Mammary epithelial cell (primary cell): ENCODE measurements at regions not wholly inside any gene's neighbourhood (a gene's known extent, or its start where the extent isn't known, plus 50 kb on each side); places are given as distances from the start of the nearest gene placed in this dataset.

ENCODE experiments used
- EZH2 ChIP-seq: IDR thresholded peaks from 2 replicates; pipeline ENCODE4 v1.6.1; 2012; ENCODE audit warnings: low read length, inconsistent platforms, borderline replicate concordance
- TF ChIP-seq, protein P1 (sequence below), 2 donors: IDR thresholded peaks in 1 of 2; conservative IDR thresholded peaks in 1 of 2; 2 replicates each; pipeline ENCODE4 v1.5.1; 2011 to 2012; ENCODE audit warnings: inconsistent platforms in 2 of 2, low read length in 2 of 2, mild to moderate bottlenecking in 2 of 2, control low read depth in 1 of 2, low read depth in 1 of 2; ENCODE audit not compliant: insufficient read depth in 1 of 2; ENCODE audit errors: extremely low read depth in 1 of 2

DNA sequence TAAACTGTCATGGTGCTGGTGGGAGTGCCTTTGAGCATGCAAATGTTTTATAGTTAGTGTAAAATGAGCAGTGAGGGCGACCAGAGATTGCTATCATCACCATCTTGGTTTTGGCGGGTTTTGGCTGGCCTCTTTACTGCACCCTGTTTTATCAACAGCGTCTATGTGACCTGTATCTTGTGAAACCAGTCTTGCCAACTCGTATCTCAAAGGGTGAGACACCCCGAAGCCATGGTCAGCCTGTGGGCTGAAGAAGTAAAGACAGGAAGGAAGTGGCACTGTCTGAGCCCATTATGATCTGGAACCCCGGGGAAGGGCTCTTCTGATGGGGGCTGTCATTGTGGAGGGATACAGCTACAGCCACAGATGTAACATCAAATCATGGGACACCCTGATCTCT, 81.5 kb upstream of the FAM216B start:
- TF ChIP-seq, protein P1, sequence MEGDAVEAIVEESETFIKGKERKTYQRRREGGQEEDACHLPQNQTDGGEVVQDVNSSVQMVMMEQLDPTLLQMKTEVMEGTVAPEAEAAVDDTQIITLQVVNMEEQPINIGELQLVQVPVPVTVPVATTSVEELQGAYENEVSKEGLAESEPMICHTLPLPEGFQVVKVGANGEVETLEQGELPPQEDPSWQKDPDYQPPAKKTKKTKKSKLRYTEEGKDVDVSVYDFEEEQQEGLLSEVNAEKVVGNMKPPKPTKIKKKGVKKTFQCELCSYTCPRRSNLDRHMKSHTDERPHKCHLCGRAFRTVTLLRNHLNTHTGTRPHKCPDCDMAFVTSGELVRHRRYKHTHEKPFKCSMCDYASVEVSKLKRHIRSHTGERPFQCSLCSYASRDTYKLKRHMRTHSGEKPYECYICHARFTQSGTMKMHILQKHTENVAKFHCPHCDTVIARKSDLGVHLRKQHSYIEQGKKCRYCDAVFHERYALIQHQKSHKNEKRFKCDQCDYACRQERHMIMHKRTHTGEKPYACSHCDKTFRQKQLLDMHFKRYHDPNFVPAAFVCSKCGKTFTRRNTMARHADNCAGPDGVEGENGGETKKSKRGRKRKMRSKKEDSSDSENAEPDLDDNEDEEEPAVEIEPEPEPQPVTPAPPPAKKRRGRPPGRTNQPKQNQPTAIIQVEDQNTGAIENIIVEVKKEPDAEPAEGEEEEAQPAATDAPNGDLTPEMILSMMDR (conservative IDR thresholded peaks at IDR 0.05 in 1 of 2, IDR thresholded peaks at IDR 0.05 in 1 of 2; ENCODE audit: extremely low read depth in 1 of 2, insufficient read depth in 1 of 2, low read depth in 1 of 2, low read length in 2 of 2) = no peak
- no peak for TF ChIP-seq EZH2
